Esophagus muscularis mucosa (tissue), 4 donors: ENCODE measurements at regions not wholly inside any gene's neighbourhood (a gene's known extent, or its start where the extent isn't known, plus 50 kb on each side); places are given as distances from the start of the nearest gene placed in this dataset.

Experiments used
- DNase-seq: peaks from one replicate; pipeline ENCODE4 v3.0.0-alpha.2; 2017; ENCODE audit errors: extremely low spot score
- H3K27ac ChIP-seq, 4 donors: fragments of 200-600 bp; sonication (generic); replicated peaks in 1 of 4; 1 replicate in 3 of 4; 2 replicates in 1 of 4; pipeline ENCODE4 v1.5.1; 2016 to 2019; ENCODE audit warnings: mild to moderate bottlenecking in 1 of 4
- H3K27me3 ChIP-seq, 4 donors: fragments of 200-600 bp; sonication (generic); one replicate each; pipeline versions ENCODE4 v1.5.1 to v1.6.0; 2016 to 2019
- H3K36me3 ChIP-seq, 4 donors: fragments of 200-600 bp; sonication (generic); one replicate each; pipeline ENCODE4 v1.5.1; 2016 to 2019
- H3K4me1 ChIP-seq, 4 donors: fragments of 200-600 bp; sonication (generic); one replicate each; pipeline ENCODE4 v1.5.1; 2016 to 2019
- H3K4me3 ChIP-seq, 4 donors: fragments of 200-600 bp; sonication (generic); 1 replicate in 2 of 4; 2 replicates in 2 of 4; pipeline ENCODE4 v1.5.1; 2016 to 2019; ENCODE audit warnings: mild to moderate bottlenecking in 4 of 4, moderate library complexity in 1 of 4
- H3K9me3 ChIP-seq, 4 donors: fragments of 200-600 bp; sonication (generic); 1 replicate in 3 of 4; 2 replicates in 1 of 4; pipeline ENCODE4 v1.5.1; 2016 to 2019
- EP300 ChIP-seq: sonication (generic); formaldehyde crosslinking; IDR thresholded peaks from one replicate; pipeline ENCODE4 v1.6.1; 2017; ENCODE audit warnings: antibody characterized with exemption
- POLR2A ChIP-seq: fragments of 450-650 bp; IDR thresholded peaks from one replicate; pipeline ENCODE4 v1.6.1; 2017; ENCODE audit warnings: antibody characterized with exemption, moderate library complexity, mild to moderate bottlenecking, low read depth
- POLR2AphosphoS5 ChIP-seq, 2 donors: sonication (generic); formaldehyde crosslinking; IDR thresholded peaks; one replicate each; pipeline ENCODE4 v1.6.1; 2017; ENCODE audit warnings: antibody characterized with exemption in 2 of 2
- WGBS: methylation state at CpG from one replicate; pipeline ENCODE4 v1.1.5; 2018; 5-methylcytosine and 5-hydroxymethylcytosine counted together
- intact Hi-C: fragments of 100-400 bp; cut with DNase I; formaldehyde crosslinking; loops from one replicate; pipeline ENCODE4 v1.15.1; 2023
- TF ChIP-seq, protein P1 (sequence below), 3 experiments: fragments of 200-600 bp in 2 of 3; fragments of 450-650 bp in 1 of 3; sonication (generic) in 2 of 3; IDR thresholded peaks; one replicate each; pipeline ENCODE4 v1.5.1; 2017 to 2019; ENCODE audit warnings: antibody characterized with exemption in 3 of 3, mild to moderate bottlenecking in 2 of 3, moderate library complexity in 1 of 3

DNA sequence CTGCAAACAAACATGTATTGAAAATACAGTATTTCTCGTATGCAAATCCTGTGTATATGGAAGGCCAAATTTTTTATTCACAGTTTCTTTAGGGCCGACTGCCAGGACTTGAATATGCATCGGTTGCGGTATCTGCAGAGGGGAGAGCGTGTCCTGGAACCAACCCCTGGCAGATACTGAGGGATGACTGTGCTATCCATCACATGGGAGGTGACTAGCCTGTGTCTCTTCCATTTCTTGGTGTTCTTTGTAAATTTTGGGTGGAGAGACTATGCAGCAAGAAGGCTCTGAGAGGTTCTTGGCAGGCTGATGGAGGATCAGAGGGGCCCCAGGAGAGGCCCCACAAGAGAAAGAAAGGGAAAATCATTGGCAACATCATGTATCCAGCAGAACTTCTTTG is 384.3 kb downstream of the YTHDC2 start:
- no peak for DNase-seq
- TF ChIP-seq EP300 (no peak), POLR2A (no peak), POLR2AphosphoS5 (IDR thresholded peaks at IDR 0.05) (no peak)
- TF ChIP-seq, protein P1, sequence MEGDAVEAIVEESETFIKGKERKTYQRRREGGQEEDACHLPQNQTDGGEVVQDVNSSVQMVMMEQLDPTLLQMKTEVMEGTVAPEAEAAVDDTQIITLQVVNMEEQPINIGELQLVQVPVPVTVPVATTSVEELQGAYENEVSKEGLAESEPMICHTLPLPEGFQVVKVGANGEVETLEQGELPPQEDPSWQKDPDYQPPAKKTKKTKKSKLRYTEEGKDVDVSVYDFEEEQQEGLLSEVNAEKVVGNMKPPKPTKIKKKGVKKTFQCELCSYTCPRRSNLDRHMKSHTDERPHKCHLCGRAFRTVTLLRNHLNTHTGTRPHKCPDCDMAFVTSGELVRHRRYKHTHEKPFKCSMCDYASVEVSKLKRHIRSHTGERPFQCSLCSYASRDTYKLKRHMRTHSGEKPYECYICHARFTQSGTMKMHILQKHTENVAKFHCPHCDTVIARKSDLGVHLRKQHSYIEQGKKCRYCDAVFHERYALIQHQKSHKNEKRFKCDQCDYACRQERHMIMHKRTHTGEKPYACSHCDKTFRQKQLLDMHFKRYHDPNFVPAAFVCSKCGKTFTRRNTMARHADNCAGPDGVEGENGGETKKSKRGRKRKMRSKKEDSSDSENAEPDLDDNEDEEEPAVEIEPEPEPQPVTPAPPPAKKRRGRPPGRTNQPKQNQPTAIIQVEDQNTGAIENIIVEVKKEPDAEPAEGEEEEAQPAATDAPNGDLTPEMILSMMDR (IDR thresholded peaks at IDR 0.05), result no peak
- intact Hi-C loops, result no loop called here

DNA sequence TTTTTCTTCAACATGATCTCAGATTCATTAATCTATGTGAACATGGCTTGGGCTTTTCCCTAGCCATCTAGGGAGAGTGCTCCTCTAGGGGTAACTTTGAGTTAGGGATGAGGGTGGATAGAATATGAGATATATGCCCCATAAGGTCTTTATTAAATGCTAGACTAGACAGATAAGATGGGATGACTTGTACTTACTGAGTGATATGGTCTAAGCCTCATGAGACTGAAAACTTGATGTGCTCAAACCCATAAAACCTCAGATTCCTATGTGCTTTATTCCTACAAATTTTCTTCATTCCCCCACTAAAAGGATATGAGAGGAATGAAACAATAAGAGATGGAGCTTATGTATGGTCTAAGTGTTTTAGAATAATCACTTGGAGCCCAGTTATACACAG is 386.6 kb downstream of the YTHDC2 start:
- Histone ChIP-seq H3K9me3 (no peaks in the 10 kb centered on the region), H3K4me3 (no peak overlapping the region), H3K4me1 (no peaks in the 10 kb centered on the region), H3K27ac (no peak overlapping the region), H3K36me3 (no peaks in the 10 kb centered on the region), H3K27me3 (no peaks in the 10 kb centered on the region)
- TF ChIP-seq, protein P1 (IDR thresholded peaks at IDR 0.05), result no peak
- TF ChIP-seq EP300, result no peak
- no peak for TF ChIP-seq POLR2AphosphoS5 (IDR thresholded peaks at IDR 0.05)
- TF ChIP-seq POLR2A, result no peak
- no peak for DNase-seq
- intact Hi-C loops, result no loop called here

More for the DNA sequence above, 384.3 kb downstream of the YTHDC2 start:
- Histone ChIP-seq H3K36me3 (no peaks in the 10 kb centered on the region), H3K9me3 (no peaks in the 10 kb centered on the region), H3K4me3 (no peak overlapping the region), H3K4me1 (peaks cover 0 to 3% (median 0%) of the 10 kb centered on the region in 4 donors), H3K27me3 (no peaks in the 10 kb centered on the region), H3K27ac (no peak overlapping the region)
- WGBS, result 77% methylated on average over 5 of the region's 5 CpGs

DNA sequence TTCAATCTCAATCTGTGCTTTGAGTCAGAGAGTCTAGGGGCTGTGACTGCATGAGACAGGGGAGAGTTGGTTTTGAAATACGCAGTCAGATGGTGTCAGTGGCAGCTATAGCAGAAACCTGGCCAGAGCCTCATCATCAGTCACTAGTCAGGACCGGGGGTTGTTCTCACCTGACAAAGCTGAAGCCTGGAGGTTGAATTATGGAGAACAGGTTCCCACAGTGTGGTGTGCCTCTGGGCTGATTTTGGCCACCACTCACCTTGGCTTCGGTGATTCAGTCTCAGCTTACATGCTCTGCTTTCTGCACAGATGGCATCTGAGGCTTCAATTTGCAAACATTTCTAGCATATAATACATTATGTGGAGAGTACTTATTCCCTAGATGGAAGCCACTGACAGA is 387.3 kb downstream of the YTHDC2 start:
- Histone ChIP-seq H3K9me3 (no peaks in the 10 kb centered on the region), H3K36me3 (no peaks in the 10 kb centered on the region), H3K27me3 (no peaks in the 10 kb centered on the region), H3K27ac (no peak overlapping the region), H3K4me3 (no peak overlapping the region), H3K4me1 (no peaks in the 10 kb centered on the region)
- 86% methylated on average over 3 of the region's 3 CpGs for WGBS
- DNase-seq, result no peak
- TF ChIP-seq EP300, result no peak
- TF ChIP-seq POLR2A, result no peak
- TF ChIP-seq POLR2AphosphoS5 (IDR thresholded peaks at IDR 0.05), result no peak
- TF ChIP-seq, protein P1 (IDR thresholded peaks at IDR 0.05), result no peak
- intact Hi-C loops, result no loop called here

DNA sequence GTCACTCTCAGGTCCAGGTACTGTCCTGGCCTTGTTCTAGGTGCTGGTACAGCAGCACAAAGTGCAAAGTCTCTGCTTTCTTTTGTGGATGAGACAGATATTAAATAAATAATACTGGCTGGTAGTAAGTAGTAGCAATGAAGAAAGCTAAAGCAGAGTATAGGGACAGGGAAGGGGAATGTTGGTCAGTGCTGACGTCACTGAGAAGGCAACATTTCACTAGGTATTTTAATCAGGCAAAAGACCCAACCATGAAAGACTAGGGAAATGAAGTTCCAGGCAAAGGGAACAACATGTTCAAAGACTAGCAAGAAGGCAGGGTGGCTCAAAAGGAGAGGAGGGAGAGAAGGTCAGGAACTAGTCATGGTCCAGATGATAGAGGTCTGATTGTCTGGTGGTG is 388.2 kb downstream of the YTHDC2 start:
- no peaks in the 10 kb centered on the region for H3K9me3 ChIP-seq
- no peak overlapping the region for H3K4me3 ChIP-seq
- intact Hi-C loops, result no loop called here
- no peak overlapping the region for H3K27ac ChIP-seq
- no peak for DNase-seq
- H3K36me3 ChIP-seq, result no peaks in the 10 kb centered on the region
- no peaks in the 10 kb centered on the region for H3K4me1 ChIP-seq
- TF ChIP-seq POLR2AphosphoS5 (IDR thresholded peaks at IDR 0.05) (no peak), POLR2A (no peak), EP300 (no peak)
- TF ChIP-seq, protein P1 (IDR thresholded peaks at IDR 0.05), result no peak
- no peaks in the 10 kb centered on the region for H3K27me3 ChIP-seq
- 85% methylated on average over 1 of the region's 1 CpG for WGBS

DNA sequence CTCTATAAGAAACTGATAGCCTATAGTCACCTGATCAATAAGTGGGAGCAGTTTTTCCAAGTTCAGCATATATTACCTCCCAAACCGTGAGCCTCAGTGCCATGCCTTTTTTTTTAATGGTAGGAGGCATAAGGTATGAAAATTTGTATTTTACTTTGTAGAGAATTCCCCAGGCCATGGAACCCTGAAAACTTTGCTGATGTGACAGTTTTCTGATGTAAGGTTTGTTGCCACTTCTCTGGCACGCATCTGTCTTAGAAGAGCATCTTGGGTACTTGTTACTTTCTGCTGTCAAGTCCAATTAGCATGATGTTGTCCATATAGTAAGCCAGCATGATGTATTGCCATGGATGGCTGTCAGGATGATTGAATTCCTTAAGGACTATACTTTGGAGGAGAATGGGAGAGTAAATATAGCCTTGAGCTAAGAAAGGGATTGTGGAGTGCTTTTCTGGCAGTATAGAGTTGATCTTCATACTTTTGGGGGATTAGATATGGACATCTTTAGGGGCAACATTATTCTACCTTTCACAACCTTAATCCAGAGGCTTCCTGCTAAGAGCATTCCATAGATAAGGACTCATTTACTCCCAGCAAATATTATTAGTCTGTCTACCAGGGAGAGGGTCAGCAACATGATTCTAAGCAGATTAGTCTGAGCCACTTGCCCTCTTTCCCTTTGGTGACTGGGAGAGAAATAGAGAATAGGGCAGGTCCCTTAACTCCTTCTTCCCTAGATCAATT is 389.6 kb downstream of the YTHDC2 start:
- Histone ChIP-seq H3K27me3 (no peaks in the 10 kb centered on the region), H3K36me3 (no peaks in the 10 kb centered on the region), H3K4me3 (no peak overlapping the region), H3K4me1 (no peaks in the 10 kb centered on the region), H3K27ac (no peak overlapping the region), H3K9me3 (no peaks in the 10 kb centered on the region)
- TF ChIP-seq EP300, result no peak
- TF ChIP-seq POLR2A, result no peak
- TF ChIP-seq POLR2AphosphoS5 (IDR thresholded peaks at IDR 0.05), result no peak
- TF ChIP-seq, protein P1 (IDR thresholded peaks at IDR 0.05), result no peak
- intact Hi-C loops, result no loop called here
- no peak for DNase-seq
- WGBS, result 78% methylated on average over 2 of the region's 2 CpGs
